HG03442 (cell line): ENCODE measurements at regions not wholly inside any gene's neighbourhood (a gene's known extent, or its start where the extent isn't known, plus 50 kb on each side); places are given as distances from the start of the nearest gene placed in this dataset.
A peak's percentile ranks its signal among the peaks of the same experiment; 100 is the strongest.
"Not testable (repeated sequence)": the region's sequence is repeated elsewhere in the genome, so short reads cannot be mapped to it uniquely, and the experiment has no call there.

Experiments
- ATAC-seq: cut with Tn5 transposase; IDR thresholded peaks from one replicate; pipeline ENCODE4 v1.9.1; 2021; ENCODE audit warnings: mild to moderate bottlenecking, moderate library complexity; ENCODE audit not compliant: unreplicated experiment

DNA sequence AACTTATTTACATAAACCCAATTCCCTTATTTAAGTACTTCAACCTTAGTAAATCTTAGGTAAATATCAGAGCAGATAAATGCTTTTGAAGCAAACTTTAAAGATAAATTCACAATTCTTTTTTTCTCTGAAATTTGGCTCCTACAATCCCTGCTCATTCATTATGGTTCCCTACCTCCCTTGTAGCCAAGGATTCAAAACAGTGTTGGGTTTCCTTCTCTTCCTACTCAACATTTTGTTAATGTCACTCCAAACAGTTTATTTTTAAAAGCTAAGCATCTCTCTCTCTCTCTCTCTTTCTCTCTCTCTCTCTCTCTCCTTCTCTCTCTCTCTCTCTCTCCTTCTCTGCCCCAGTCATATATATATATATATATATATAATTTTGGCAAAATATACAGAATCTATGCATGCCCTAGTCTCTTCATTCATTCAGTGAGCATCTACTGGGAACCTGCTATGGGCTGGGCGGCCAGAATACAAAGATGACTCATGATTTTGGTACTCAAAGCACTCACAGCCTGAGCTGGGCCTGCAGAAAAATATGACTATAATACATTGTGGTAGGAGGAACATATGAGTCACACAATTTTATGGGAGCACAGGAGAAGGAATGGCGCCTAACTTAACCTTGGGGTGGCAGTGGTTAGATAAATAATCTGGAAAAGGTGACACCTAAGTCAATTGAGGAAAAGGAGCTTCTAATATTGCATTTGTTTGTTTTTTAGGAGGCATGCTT is 123.7 kb upstream of the DHRS4 start:
- ATAC-seq: no peak

DNA sequence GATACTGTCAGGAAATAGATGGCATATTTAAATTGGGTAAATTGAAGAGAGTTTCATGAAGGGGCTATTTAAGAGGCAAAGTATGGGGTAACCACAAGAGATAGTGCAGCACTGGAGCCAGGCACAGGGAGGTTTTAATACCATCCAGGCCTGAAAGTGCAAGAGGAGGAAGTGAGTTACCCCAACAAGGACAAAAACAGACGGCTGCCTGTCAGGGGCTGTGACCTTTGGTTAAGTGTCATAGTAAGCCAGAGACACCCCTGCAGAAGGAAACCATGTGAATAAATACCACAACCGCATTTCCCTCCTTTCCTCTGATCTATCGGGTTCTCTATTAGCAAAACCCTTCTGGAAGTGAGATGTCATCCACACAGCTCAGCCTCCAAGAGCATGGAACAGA is 122.0 kb upstream of the DHRS4 start:
- no peak for ATAC-seq

DNA sequence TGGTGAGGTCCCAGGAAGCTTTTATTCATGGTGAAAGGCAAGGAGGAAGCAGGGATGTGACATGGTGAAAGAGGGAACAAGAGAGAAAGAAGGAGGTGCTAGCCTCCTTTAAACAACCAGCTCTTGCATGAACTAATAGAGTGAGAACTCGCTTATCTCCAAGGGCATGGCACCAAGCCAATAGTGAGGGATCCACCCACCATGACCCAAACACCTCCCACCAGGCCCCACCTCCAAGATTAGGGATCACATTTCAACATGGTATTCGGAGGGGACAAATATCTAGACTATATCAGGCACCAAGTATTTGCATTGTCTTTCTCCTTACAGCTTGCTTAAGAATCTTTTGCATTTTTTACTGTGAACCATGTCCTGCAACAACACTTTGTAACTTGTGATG is 91.9 kb upstream of the DHRS4 start:
- ATAC-seq: no peak

DNA sequence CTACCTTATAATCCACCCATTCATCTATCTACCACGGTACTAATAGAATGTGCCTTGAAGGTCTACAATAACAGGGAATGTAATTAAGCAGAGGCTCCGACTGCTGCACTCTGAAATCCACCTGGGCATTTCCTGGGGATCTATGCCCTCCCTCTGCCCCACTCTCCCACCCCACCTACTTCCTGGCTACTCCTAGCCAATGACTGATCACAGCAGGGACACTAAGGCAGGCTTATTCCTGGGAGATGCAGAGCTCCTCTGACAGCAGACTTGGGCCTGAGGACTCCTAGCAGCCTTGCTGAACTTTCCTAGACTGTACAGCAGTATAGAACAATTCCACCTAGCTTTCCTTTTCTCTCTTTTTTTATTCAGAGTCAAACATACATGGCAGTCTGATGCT is 91.1 kb upstream of the DHRS4 start:
- no peak for ATAC-seq

DNA sequence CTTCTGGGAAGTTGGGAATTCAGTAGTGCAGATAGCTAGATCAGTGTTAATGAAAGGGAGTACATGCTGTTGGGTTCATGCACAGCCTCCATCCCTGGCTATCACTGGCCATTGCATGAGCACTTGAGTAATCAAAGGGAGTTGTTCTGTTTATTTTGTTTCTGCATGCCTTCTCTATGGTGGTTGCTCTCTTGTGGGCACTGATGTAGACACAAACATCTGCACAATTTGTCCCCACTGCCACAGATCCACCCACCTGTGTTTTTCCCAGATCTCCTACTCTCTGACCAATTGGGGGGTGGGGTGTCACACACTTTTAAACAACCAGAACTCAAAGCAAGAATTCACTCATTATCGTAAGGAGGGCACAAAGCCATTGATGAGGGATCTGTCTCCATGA is 89.7 kb upstream of the DHRS4 start:
- no peak for ATAC-seq

DNA sequence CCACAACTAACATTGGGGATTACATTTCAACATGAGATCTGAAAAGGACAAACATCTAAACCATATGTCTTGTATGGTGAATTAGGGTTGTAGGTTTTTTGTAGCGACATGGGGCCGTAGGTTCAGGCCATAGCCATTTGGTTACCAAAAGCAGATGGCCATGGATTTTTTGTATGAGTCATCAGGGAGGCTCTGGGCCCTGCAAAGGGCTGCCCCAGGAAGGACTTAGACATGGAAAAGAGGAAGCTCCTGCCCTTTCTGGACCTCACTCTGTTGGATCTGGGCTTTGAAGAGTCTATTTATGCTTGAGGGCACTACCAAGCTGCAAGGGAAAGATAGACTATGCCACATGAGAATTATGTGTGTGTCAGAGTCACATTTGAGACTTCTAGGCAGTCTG is 89.3 kb upstream of the DHRS4 start:
- no peak for ATAC-seq

DNA sequence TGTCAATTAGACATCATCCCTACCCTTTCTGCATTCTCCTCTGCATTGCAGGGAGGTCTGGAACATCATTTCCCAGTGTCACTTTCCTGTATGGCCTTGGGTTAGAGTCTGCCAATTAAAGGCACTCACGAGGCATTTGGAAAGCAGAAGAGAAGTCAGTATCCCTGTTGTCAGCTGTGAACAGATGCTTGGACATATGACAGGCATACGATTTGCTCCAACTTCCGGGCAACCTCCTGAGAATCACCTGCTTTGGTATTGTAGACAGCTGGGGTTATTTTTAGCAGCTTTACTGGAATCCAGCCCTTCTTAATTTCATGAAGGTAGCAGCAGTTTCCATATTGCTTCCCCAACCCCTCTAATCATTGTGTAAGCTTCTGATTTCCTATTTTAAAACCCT is 88.7 kb upstream of the DHRS4 start:
- ATAC-seq: no peak

DNA sequence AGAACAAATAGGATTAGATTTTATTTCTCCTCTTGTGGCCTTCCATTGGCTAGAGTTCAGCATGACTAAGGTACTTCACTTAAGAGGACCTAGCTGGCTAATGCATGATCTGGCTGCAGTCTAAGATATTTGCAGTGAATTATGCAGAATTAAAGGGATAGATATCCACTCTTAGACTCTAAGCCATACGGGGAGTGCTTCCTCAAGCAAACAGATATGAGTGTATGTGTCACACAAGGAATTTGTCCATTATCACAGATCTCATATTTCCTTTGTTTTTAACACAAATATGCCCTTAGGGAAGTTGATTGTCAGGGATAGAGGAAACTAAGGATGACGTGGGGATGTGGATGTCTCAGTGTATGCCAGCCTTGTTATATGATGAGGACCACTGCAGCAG is 88.1 kb upstream of the DHRS4 start:
- ATAC-seq: no peak

DNA sequence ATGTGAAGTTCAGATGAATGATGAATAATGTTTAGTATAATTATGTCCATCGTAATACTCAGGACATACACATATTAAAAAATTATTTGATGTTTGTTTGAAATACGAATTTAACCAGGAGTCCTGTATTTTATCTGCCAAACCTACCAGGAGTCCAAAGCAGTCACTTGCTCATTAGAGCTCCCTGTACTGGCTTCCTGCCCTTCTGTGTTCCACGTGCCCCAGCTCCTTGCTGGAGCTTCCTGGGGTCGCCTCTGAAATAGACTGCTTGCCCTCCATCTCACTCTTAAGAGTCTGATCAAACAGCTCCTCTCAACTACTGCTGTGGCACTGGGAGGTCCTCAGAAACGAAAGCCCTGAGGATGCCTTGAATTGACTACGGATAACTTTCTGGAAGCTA is 87.3 kb upstream of the DHRS4 start:
- ATAC-seq: no peak

DNA sequence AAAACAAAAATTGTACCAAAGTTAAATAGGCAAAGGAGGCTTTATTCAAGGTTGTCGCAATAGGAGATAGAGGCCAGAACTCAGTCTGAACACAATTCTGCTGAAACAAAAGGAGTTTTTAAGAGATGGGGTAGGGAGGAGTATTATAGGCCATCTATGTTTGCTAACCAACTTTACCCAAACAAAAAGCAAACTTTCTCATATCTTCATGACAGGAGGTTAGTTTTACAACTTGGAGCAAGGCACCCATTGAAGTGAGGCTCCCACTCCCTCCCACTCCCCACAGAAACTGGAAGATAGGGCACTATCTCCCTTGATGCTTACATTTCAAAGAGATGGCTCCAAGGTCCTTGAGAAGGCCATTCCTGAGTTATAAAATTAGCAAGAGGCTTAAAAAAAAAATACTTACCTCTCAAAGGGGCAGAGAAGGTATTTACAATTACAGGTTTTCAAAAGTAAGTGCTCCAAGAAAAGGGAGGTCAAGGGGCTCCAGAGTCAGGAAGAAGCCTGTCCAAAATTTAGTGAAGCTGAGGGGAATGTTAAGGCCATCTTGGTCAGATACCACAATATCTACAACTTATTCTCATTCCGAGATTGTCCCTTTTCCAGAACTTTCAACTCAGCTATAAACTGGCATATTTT is 84.4 kb upstream of the DHRS4 start:
- no peak for ATAC-seq

DNA sequence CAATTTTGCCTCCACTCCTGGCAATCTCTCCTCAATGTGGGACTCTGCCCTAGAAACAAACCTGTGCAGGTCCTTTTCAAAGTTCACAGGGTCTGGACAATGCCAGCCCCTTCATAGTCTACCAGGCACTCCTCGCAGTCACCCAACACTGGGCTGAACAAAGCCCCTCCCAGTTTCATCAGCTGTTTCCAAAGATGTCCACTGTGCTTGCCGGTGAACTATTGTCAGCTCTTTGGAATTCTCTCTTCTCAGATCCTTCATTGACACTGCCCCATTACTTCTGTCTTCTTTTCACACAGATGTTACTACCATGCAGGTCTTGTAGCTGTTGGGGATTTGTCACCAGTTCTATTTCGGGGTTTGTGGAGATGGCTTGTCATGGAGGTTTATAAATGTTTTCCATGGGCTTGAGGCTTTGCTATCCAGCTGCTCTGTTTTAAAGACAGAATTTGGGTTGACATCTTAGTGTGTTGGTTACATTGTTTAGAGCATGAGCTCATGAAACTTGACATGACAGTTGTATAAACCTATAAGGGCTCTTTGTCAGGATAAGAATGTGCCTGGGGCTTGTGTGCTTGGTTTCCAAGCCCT is 77.3 kb upstream of the DHRS4 start:
- no peak for ATAC-seq

DNA sequence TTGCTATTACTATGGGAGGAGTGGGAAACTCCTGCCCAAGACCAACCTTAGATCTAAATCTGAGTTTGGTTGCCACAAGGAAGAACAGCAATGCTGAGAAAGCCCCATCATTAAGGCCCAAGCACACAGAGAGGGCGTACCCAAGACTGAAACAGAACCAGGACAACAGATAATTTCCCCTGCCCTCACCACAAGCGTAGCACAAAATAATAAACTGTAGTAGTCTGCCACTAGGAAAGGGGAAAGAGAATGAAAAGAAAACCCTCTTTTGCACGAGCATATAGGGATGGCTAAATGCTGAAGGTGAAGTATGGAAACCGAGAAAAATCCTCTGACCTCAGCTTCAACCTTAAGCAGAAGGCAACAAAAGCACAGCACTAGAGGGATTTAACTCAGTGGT is 76.5 kb upstream of the DHRS4 start:
- ATAC-seq: peak; percentile 57

DNA sequence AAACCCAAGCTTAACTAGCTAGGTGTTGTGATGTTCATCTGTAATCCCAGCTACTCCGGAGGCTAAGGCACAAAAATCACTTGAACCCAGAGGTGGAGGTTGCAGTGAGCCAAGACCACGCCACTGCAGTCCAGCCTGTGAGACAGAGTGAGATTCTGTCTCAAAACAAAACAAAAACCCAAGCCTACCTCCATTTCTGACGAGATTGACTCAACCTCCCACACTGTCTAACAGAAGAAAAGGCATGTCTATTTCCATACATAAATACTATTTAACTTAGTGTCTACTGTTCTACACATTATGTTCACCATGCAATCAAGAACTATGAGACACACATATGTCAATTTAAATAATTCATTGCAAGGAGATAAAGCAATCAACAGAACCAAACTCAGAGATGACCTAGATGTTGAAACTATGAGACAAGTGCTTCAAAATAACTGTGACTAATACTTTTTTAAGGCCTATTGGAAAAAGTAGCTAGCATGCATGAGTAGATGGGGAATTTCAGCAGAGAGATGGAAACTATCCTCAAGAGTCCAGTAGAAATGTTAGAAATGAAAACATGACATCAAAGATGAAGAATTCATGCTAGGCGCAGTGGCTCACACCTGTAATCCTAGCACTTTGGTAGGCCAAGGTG is 75.9 kb upstream of the DHRS4 start:
- peak; percentile 81 for ATAC-seq

DNA sequence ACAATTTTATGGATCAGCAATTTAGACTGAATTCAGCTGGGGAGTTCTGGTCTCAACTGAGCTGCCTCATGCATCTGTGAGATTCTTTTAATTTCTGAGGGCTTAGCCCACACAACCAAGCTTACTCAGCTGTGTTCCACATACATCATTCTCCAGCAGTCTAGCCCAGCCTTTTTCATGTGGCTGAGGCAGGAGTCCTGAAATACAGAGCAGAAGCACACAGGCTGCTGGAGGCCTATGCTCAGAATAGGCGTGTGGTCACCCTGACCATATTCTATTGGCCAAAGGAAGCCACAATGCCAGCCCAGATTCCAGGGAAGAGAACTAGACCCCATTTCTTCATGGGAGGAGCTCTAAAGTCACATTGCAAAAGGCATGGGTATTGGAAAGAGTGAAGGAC is 72.3 kb upstream of the DHRS4 start:
- no peak for ATAC-seq

DNA sequence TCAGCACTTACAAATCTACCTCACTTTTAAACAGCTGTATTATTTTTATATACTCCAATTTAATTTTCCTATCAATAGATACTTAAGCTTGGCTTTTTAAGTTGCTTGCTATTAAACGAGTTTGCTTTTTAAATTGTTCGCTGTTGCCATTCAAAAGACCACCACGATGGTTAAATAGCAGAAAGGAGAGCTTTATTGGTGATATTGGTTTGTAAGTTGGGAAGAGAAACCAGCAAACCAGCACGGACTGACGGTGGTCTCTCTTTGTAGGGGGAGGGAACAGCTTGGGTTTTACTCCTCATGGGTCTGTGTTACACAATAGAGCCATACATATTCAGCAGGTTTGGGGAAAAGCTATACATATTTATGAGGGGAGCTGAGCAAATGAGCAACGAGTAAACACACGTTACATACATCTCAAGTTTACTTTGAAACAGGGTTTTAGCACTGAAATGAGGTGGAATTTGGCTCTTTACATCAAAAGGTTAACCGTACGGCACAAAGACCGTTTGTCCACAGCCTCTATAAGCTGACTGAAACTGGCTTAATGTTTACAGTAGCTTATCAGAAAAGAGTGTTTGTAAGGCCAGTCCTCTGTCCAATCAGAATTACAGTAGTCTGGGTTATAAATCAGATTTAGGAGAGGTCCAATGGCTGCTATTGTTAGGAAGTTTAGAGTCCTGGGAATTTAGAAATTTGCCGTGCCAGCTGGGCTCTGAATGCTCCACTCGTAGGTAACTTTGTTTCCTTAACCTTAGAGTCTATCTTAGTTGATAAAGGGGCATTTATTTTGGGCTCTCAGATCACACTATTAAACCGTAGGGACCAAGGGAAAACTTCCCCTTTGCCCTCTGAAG is 69.7 kb upstream of the DHRS4 start:
- no peak for ATAC-seq

DNA sequence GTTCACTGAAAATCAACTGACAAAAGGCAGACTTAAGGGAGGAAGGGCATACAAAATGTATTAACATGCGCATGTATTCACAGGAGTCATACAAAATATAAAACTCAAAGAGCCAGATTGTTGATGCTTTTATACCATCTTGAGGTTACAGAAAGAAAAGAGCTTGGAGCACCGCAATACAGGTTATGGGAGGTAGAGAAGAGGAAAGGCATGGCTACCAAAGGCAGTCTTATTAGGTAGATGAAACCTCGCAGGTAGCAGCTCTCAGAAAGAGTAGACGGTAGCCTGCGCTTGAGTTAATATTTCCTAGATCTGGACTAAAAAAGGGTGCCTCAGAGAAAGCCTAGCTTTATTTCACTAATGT is 69.0 kb upstream of the DHRS4 start:
- ATAC-seq: no peak

DNA sequence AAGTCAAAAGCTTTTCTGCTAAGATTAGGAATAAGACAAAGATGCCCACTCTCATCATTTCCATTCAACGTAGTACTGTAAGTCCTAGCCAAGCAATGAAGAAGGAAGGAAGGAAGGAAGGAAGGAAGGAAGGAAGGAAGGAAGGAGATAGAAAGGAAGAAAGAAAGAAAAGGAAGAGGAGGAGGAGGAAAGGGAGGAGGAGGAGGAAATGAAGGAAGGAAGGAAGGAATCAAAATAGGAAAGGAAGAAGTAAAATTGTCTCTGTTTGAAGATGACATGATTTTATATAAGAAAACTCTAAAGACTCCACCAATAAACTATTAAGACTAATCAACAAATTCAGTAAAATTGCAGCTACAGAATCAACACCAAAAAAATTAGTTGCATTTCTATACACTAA is 66.0 kb upstream of the DHRS4 start:
- ATAC-seq: no peak

DNA sequence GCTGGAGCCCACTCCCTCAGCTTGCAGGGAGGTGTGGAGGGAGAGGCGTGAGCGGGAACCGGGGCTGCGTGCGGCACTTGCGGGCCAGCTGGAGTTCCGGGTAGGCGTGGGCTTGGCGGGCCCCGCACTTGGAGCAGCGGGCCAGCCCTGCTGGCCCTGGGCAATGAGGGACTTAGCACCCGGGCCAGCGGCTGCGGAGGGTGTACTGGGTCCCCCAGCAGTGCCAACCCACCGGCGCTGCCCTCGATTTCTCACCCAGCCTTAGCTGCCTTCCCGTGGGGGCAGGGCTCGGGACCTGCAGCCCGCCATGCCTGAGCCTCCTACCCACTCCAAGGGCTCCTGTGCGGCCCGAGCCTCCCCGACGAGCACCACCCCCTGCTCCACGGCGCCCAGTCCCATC is 61.9 kb upstream of the DHRS4 start:
- ATAC-seq: not testable (repeated sequence)

DNA sequence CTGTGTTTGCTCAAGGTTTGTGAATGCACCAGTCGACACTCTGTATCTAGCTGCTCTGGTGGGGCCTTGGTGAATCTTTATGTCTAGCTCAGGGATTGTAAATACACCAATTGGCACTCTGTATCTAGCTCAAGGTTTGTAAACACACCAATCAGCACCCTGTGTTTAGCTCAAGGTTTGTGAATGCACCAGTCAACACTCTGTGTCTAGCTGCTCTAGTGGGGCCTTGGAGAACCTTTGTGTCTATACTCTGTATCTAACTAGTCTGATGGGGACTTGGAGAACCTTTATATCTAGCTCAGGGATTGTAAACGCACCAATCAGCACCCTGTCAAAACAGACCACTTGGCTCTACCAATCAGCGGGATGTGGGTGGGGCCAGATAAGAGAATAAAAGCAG is 61.3 kb upstream of the DHRS4 start:
- not testable (repeated sequence) for ATAC-seq

DNA sequence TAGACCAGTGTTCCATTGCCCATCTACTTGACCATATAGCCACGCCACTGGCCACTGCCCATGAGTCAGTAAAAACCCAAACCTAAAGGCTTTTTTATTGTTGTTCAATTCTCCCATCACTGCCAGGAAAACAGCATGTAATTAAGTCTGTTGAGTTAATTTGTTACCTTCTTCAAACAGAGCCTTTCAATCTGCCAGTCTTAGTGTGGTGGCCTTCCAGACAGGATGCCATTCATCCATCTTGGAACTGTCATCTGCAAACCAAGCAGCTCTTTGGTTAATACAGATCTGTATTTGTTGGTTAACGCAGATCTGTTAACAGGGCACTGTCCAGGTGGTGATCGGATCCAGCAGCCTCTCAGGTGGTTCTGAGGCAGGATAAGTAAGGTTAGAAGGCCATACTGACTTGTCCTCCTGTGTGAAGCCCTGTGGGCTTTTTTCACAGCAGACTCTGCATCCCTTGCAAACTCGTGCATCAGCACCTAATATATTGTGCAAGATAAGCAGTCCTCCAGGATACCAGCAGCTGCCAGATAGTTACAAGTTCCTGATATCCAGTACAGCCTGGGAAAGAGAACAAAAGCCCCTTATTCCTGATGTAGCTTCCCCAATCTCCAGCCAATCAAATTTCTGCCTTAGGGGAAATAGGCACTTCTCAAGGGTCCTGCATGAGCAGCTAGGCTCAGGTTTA is 59.1 kb upstream of the DHRS4 start:
- no peak for ATAC-seq

DNA sequence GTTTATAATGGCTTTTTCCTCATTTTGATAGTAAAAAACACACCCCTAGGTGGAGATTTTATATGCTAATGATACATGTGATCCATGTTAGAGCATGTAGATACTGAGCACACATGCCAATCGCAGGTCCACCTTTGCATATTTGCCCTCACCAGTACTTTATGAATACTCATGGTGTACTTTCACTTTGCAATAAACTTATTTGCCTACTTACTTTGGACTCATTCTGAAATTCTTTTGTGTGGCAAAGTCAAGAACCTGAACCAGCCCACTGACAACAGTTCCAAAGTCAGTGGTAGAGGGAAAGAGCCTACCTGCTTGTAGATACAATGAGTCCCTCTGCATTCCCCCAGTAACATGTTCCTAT is 58.5 kb upstream of the DHRS4 start:
- no peak for ATAC-seq
